GM23338 (cell line): ENCODE measurements at regions not wholly inside any gene's neighbourhood (a gene's known extent, or its start where the extent isn't known, plus 50 kb on each side); places are given as distances from the start of the nearest gene placed in this dataset.

Experiments used
- ATAC-seq: fragments of 200-7000 bp; cut with Tn5 transposase; 3 replicates; pipeline ENCODE4 v1.9.1; 2020
- DNase-seq: peaks from one replicate; pipeline ENCODE4 v3.0.0-alpha.2; 2015; ENCODE audit warnings: low spot score
- H2AFZ ChIP-seq: fragments of 200-600 bp; sonication (generic); 2 replicates; pipeline ENCODE4 v1.8.0; 2016; ENCODE audit warnings: antibody characterized with exemption, mild to moderate bottlenecking, moderate library complexity
- H3F3A ChIP-seq: fragments of 200-600 bp; sonication (generic); replicated peaks from 2 replicates; pipeline ENCODE4 v1.8.0; 2017; ENCODE audit warnings: antibody characterized with exemption, mixed run types, low read depth
- H3K27ac ChIP-seq: fragments of 200-600 bp; sonication (generic); 2 replicates; pipeline ENCODE4 v1.6.1; 2016; ENCODE audit warnings: low read depth
- H3K27me3 ChIP-seq: fragments of 200-600 bp; sonication (generic); 2 replicates; pipeline ENCODE4 v1.8.0; 2016; ENCODE audit warnings: mild to moderate bottlenecking, mixed run types, moderate library complexity; ENCODE audit not compliant: insufficient read depth
- H3K36me3 ChIP-seq: fragments of 200-600 bp; sonication (generic); 2 replicates; pipeline ENCODE4 v1.8.0; 2016; ENCODE audit warnings: mild to moderate bottlenecking; ENCODE audit not compliant: insufficient read depth
- H3K4me1 ChIP-seq: fragments of 200-600 bp; sonication (generic); 2 replicates; pipeline ENCODE4 v1.8.0; 2016; ENCODE audit warnings: mild to moderate bottlenecking, moderate library complexity; ENCODE audit not compliant: insufficient read depth
- H3K4me2 ChIP-seq: fragments of 200-600 bp; sonication (generic); 2 replicates; pipeline ENCODE4 v1.7.1; 2017; ENCODE audit warnings: mixed run types
- H3K4me3 ChIP-seq: fragments of 200-600 bp; sonication (generic); 2 replicates; pipeline ENCODE4 v1.6.1; 2016; ENCODE audit warnings: mixed run types
- H3K79me2 ChIP-seq: fragments of 200-600 bp; sonication (generic); replicated peaks from 2 replicates; pipeline ENCODE4 v1.8.0; 2017; ENCODE audit warnings: mild to moderate bottlenecking; ENCODE audit not compliant: insufficient read depth
- H3K9me2 ChIP-seq: fragments of 200-600 bp; sonication (generic); 2 replicates; pipeline ENCODE4 v1.8.0; 2017; ENCODE audit not compliant: insufficient read depth
- H4K20me1 ChIP-seq: fragments of 200-600 bp; sonication (generic); replicated peaks from 2 replicates; pipeline ENCODE4 v1.8.0; 2017; ENCODE audit warnings: mild to moderate bottlenecking; ENCODE audit not compliant: insufficient read depth
- H3K27ac Mint-ChIP-seq: 2 replicates; pipeline ENCODE4 v1.8.0; 2020; ENCODE audit warnings: inconsistent platforms, mild to moderate bottlenecking, moderate library complexity, mixed read lengths
- H3K27me3 Mint-ChIP-seq: 3 replicates; pipeline ENCODE4 v1.8.0; 2022; ENCODE audit warnings: low read depth, mild to moderate bottlenecking, moderate library complexity, mixed read lengths, inconsistent platforms; ENCODE audit not compliant: insufficient read depth, poor library complexity
- H3K36me3 Mint-ChIP-seq: 3 replicates; pipeline ENCODE4 v1.8.0; 2021; ENCODE audit warnings: low read depth, mild to moderate bottlenecking, inconsistent platforms, moderate library complexity, mixed read lengths
- H3K4me1 Mint-ChIP-seq: 3 replicates; pipeline ENCODE4 v1.8.0; 2020; ENCODE audit warnings: mild to moderate bottlenecking, inconsistent platforms, mixed read lengths
- H3K4me3 Mint-ChIP-seq: 3 replicates; pipeline ENCODE4 v1.8.0; 2021; ENCODE audit warnings: moderate library complexity, mild to moderate bottlenecking, inconsistent platforms, mixed read lengths
- H3K9me3 Mint-ChIP-seq: 3 replicates; pipeline ENCODE4 v1.8.0; 2020; ENCODE audit warnings: moderate library complexity, mild to moderate bottlenecking, inconsistent platforms, mixed read lengths
- CREB1 ChIP-seq: fragments of 250-450 bp; sonication (Bioruptor Pico); IDR thresholded peaks from 2 replicates; pipeline ENCODE4 v1.5.0; 2020; ENCODE audit warnings: low read depth, mild to moderate bottlenecking, moderate library complexity
- EZH2 ChIP-seq: fragments of 200-600 bp; sonication (generic); IDR thresholded peaks from one replicate; pipeline ENCODE4 v1.8.0; 2017; ENCODE audit warnings: antibody characterized with exemption, mild to moderate bottlenecking, low read depth; ENCODE audit not compliant: unreplicated experiment
- EZH2phosphoT487 ChIP-seq: fragments of 200-600 bp; sonication (generic); IDR thresholded peaks from one replicate; pipeline ENCODE4 v1.8.1; 2018; ENCODE audit warnings: antibody characterized with exemption; ENCODE audit not compliant: unreplicated experiment
- JUNB ChIP-seq: IDR thresholded peaks from one replicate; pipeline ENCODE4 v1.6.1; 2016; ENCODE audit warnings: antibody characterized with exemption; ENCODE audit not compliant: unreplicated experiment
- NANOG ChIP-seq: IDR thresholded peaks from 2 replicates; pipeline ENCODE4 v1.6.1; 2016; ENCODE audit warnings: antibody characterized with exemption, borderline replicate concordance
- POLR2AphosphoS5 ChIP-seq: IDR thresholded peaks from 2 replicates; pipeline ENCODE4 v1.6.1; 2016; ENCODE audit warnings: antibody characterized with exemption, low read depth
- STAT1 ChIP-seq: IDR thresholded peaks from one replicate; pipeline ENCODE4 v1.6.1; 2016; ENCODE audit warnings: antibody characterized with exemption; ENCODE audit not compliant: unreplicated experiment
- ZNF114 ChIP-seq: fragments of 250-450 bp; sonication (Bioruptor Pico); IDR thresholded peaks from 2 replicates; pipeline ENCODE4 v1.5.0; 2020; ENCODE audit warnings: mild to moderate bottlenecking, moderate library complexity
- ZNF331 ChIP-seq: fragments of 250-450 bp; sonication (Bioruptor Pico); IDR thresholded peaks from 2 replicates; pipeline ENCODE4 v1.5.0; 2020; ENCODE audit warnings: low read depth, mild to moderate bottlenecking, moderate library complexity
- TF ChIP-seq, protein P1 (sequence below): IDR thresholded peaks from one replicate; pipeline ENCODE4 v1.6.1; 2018; ENCODE audit warnings: antibody characterized with exemption; ENCODE audit not compliant: unreplicated experiment
- TF ChIP-seq, protein P2 (sequence below): fragments of 250-450 bp; sonication (Bioruptor Pico); IDR thresholded peaks from 2 replicates; pipeline ENCODE4 v1.5.0; 2020; ENCODE audit warnings: mild to moderate bottlenecking, moderate library complexity
- TF ChIP-seq, protein P3 (sequence below): IDR thresholded peaks from 2 replicates; pipeline ENCODE4 v1.6.1; 2016; ENCODE audit warnings: antibody characterized with exemption
- TF ChIP-seq, protein P4 (sequence below), 2 experiments: fragments of 200-600 bp in 1 of 2; sonication (generic) in 1 of 2; conservative IDR thresholded peaks; 2 replicates each; pipeline versions ENCODE4 v1.5.1 to v1.6.1; 2016 to 2017; ENCODE audit warnings: antibody characterized with exemption in 2 of 2, low read depth in 2 of 2, mild to moderate bottlenecking in 2 of 2, moderate library complexity in 1 of 2

DNA sequence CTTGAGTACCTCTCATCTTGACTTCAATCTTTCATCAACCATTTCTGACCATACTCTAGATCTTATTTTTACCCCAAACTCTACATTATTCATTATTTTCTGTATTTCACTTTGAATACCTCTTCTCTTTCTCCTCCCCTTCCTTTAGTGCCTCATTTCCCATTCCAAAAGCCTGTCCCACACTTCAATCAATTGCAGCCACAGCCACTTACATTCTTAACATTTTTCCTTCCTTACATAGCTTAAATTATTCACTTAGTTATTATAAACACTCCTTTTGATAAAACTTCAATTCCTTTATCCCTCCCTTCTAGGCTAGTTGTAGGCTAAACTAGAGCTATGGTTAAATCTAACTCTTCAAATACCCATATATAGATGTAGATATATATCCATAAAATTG, 344.0 kb downstream of the PRR16 start:
- Mint-ChIP-seq H3K4me1 (peaks cover 18% of the 10 kb centered on the region), H3K4me3 (no peak overlapping the region), H3K27me3 (no peaks in the 10 kb centered on the region), H3K36me3 (no peaks in the 10 kb centered on the region), H3K9me3 (no peaks in the 10 kb centered on the region), H3K27ac (no peak overlapping the region)
- no peaks in the 10 kb centered on the region for H4K20me1 ChIP-seq
- no peak overlapping the region for H3K27ac ChIP-seq
- ATAC-seq (no peak), DNase-seq (peak; percentile 41)
- no peaks in the 10 kb centered on the region for H3K79me2 ChIP-seq
- H3K4me1 ChIP-seq = peaks cover 19% of the 10 kb centered on the region
- H3K36me3 ChIP-seq = no peaks in the 10 kb centered on the region
- 0 out of 2 replicates have a peak overlapping the region, but pooled peaks have one; percentile 1 for H3K4me2 ChIP-seq
- no peak for TF ChIP-seq STAT1
- no peak for TF ChIP-seq ZNF331 (CRISPR knock-in tag)
- TF ChIP-seq NANOG = no peak
- no peak for TF ChIP-seq JUNB
- TF ChIP-seq CREB1 (CRISPR knock-in tag) = no peak
- TF ChIP-seq, protein P1, sequence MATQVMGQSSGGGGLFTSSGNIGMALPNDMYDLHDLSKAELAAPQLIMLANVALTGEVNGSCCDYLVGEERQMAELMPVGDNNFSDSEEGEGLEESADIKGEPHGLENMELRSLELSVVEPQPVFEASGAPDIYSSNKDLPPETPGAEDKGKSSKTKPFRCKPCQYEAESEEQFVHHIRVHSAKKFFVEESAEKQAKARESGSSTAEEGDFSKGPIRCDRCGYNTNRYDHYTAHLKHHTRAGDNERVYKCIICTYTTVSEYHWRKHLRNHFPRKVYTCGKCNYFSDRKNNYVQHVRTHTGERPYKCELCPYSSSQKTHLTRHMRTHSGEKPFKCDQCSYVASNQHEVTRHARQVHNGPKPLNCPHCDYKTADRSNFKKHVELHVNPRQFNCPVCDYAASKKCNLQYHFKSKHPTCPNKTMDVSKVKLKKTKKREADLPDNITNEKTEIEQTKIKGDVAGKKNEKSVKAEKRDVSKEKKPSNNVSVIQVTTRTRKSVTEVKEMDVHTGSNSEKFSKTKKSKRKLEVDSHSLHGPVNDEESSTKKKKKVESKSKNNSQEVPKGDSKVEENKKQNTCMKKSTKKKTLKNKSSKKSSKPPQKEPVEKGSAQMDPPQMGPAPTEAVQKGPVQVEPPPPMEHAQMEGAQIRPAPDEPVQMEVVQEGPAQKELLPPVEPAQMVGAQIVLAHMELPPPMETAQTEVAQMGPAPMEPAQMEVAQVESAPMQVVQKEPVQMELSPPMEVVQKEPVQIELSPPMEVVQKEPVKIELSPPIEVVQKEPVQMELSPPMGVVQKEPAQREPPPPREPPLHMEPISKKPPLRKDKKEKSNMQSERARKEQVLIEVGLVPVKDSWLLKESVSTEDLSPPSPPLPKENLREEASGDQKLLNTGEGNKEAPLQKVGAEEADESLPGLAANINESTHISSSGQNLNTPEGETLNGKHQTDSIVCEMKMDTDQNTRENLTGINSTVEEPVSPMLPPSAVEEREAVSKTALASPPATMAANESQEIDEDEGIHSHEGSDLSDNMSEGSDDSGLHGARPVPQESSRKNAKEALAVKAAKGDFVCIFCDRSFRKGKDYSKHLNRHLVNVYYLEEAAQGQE = no peak
- TF ChIP-seq EZH2 = no peak
- TF ChIP-seq ZNF114 = no peak
- TF ChIP-seq, protein P2, sequence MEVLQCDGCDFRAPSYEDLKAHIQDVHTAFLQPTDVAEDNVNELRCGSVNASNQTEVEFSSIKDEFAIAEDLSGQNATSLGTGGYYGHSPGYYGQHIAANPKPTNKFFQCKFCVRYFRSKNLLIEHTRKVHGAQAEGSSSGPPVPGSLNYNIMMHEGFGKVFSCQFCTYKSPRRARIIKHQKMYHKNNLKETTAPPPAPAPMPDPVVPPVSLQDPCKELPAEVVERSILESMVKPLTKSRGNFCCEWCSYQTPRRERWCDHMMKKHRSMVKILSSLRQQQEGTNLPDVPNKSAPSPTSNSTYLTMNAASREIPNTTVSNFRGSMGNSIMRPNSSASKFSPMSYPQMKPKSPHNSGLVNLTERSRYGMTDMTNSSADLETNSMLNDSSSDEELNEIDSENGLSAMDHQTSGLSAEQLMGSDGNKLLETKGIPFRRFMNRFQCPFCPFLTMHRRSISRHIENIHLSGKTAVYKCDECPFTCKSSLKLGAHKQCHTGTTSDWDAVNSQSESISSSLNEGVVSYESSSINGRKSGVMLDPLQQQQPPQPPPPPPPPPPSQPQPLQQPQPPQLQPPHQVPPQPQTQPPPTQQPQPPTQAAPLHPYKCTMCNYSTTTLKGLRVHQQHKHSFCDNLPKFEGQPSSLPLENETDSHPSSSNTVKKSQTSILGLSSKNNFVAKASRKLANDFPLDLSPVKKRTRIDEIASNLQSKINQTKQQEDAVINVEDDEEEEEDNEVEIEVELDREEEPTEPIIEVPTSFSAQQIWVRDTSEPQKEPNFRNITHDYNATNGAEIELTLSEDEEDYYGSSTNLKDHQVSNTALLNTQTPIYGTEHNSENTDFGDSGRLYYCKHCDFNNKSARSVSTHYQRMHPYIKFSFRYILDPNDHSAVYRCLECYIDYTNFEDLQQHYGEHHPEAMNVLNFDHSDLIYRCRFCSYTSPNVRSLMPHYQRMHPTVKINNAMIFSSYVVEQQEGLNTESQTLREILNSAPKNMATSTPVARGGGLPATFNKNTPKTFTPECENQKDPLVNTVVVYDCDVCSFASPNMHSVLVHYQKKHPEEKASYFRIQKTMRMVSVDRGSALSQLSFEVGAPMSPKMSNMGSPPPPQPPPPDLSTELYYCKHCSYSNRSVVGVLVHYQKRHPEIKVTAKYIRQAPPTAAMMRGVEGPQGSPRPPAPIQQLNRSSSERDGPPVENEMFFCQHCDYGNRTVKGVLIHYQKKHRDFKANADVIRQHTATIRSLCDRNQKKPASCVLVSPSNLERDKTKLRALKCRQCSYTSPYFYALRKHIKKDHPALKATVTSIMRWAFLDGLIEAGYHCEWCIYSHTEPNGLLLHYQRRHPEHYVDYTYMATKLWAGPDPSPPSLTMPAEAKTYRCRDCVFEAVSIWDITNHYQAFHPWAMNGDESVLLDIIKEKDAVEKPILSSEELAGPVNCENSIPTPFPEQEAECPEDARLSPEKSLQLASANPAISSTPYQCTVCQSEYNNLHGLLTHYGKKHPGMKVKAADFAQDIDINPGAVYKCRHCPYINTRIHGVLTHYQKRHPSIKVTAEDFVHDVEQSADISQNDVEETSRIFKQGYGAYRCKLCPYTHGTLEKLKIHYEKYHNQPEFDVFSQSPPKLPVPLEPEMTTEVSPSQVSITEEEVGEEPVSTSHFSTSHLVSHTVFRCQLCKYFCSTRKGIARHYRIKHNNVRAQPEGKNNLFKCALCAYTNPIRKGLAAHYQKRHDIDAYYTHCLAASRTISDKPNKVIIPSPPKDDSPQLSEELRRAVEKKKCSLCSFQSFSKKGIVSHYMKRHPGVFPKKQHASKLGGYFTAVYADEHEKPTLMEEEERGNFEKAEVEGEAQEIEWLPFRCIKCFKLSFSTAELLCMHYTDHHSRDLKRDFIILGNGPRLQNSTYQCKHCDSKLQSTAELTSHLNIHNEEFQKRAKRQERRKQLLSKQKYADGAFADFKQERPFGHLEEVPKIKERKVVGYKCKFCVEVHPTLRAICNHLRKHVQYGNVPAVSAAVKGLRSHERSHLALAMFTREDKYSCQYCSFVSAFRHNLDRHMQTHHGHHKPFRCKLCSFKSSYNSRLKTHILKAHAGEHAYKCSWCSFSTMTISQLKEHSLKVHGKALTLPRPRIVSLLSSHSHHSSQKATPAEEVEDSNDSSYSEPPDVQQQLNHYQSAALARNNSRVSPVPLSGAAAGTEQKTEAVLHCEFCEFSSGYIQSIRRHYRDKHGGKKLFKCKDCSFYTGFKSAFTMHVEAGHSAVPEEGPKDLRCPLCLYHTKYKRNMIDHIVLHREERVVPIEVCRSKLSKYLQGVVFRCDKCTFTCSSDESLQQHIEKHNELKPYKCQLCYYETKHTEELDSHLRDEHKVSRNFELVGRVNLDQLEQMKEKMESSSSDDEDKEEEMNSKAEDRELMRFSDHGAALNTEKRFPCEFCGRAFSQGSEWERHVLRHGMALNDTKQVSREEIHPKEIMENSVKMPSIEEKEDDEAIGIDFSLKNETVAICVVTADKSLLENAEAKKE (CRISPR knock-in tag) = no peak
- TF ChIP-seq, protein P3, sequence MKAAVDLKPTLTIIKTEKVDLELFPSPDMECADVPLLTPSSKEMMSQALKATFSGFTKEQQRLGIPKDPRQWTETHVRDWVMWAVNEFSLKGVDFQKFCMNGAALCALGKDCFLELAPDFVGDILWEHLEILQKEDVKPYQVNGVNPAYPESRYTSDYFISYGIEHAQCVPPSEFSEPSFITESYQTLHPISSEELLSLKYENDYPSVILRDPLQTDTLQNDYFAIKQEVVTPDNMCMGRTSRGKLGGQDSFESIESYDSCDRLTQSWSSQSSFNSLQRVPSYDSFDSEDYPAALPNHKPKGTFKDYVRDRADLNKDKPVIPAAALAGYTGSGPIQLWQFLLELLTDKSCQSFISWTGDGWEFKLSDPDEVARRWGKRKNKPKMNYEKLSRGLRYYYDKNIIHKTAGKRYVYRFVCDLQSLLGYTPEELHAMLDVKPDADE = no peak
- TF ChIP-seq, protein P4, sequence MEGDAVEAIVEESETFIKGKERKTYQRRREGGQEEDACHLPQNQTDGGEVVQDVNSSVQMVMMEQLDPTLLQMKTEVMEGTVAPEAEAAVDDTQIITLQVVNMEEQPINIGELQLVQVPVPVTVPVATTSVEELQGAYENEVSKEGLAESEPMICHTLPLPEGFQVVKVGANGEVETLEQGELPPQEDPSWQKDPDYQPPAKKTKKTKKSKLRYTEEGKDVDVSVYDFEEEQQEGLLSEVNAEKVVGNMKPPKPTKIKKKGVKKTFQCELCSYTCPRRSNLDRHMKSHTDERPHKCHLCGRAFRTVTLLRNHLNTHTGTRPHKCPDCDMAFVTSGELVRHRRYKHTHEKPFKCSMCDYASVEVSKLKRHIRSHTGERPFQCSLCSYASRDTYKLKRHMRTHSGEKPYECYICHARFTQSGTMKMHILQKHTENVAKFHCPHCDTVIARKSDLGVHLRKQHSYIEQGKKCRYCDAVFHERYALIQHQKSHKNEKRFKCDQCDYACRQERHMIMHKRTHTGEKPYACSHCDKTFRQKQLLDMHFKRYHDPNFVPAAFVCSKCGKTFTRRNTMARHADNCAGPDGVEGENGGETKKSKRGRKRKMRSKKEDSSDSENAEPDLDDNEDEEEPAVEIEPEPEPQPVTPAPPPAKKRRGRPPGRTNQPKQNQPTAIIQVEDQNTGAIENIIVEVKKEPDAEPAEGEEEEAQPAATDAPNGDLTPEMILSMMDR (conservative IDR thresholded peaks at IDR 0.05; ENCODE audit: low read depth in 2 of 2) = no peak
- TF ChIP-seq EZH2phosphoT487 = no peak
- no peak for TF ChIP-seq POLR2AphosphoS5
- no peak overlapping the region for H2AFZ ChIP-seq
- no peaks in the 10 kb centered on the region for H3K27me3 ChIP-seq
- no peaks in the 10 kb centered on the region for H3K9me2 ChIP-seq
- H3K4me3 ChIP-seq = no peak overlapping the region
- no peaks in the 10 kb centered on the region for H3F3A ChIP-seq
